Right lobe of liver (tissue), 6 donors: ENCODE measurements at regions not wholly inside any gene's neighbourhood (a gene's known extent, or its start where the extent isn't known, plus 50 kb on each side); places are given as distances from the start of the nearest gene placed in this dataset.

Experiments used
- ATAC-seq, 4 donors: fragments of 200-7000 bp; cut with Tn5 transposase; one replicate each; pipeline ENCODE4 v1.9.1; 2020; ENCODE audit warnings: mild to moderate bottlenecking in 4 of 4, moderate library complexity in 4 of 4
- DNase-seq, 3 donors: peaks; one replicate each; pipeline ENCODE4 v3.0.0-alpha.2; 2020
- H3K27ac ChIP-seq, 3 donors: fragments of 200-600 bp; one replicate each; pipeline ENCODE4 v1.8.0; 2022
- H3K27me3 ChIP-seq, 2 donors: fragments of 200-600 bp; one replicate each; pipeline ENCODE4 v1.8.0; 2022
- H3K36me3 ChIP-seq, 4 donors: fragments of 200-600 bp; sonication (generic) in 1 of 4; one replicate each; pipeline versions ENCODE4 v1.5.1 to v1.8.0; 2017 to 2022; ENCODE audit warnings: control low read depth in 1 of 4
- H3K4me1 ChIP-seq, 4 donors: fragments of 200-600 bp; sonication (generic) in 1 of 4; one replicate each; pipeline versions ENCODE4 v1.5.1 to v1.8.0; 2017 to 2022; ENCODE audit warnings: control low read depth in 1 of 4
- H3K4me3 ChIP-seq, 3 donors: fragments of 200-600 bp; one replicate each; pipeline ENCODE4 v1.8.0; 2022
- H3K9me3 ChIP-seq, 4 donors: fragments of 200-600 bp; sonication (generic) in 1 of 4; one replicate each; pipeline versions ENCODE4 v1.5.1 to v1.8.0; 2017 to 2022; ENCODE audit warnings: control low read depth in 1 of 4
- POLR2A ChIP-seq: fragments of 450-650 bp; IDR thresholded peaks from one replicate; pipeline ENCODE4 v1.6.1; 2017; ENCODE audit warnings: antibody characterized with exemption, mild to moderate bottlenecking
- WGBS: methylation state at CpG from one replicate; pipeline ENCODE4 v1.1.6; 2018; ENCODE audit warnings: low coverage, low lambda C conversion rate; ENCODE audit not compliant: insufficient coverage; ENCODE audit errors: missing lambda C conversion rate; 5-methylcytosine and 5-hydroxymethylcytosine counted together
- intact Hi-C, 2 donors: fragments of 100-400 bp; cut with DNase I; formaldehyde crosslinking; loops; one replicate each; pipeline versions ENCODE4 v1.11.2 to v1.14.1; 2022
- TF ChIP-seq, protein P1 (sequence below), 4 donors: fragments of 200-600 bp in 3 of 4; fragments of 450-650 bp in 1 of 4; IDR thresholded peaks; one replicate each; pipeline versions ENCODE4 v1.5.1 to v1.8.0; 2016 to 2022; ENCODE audit warnings: antibody characterized with exemption in 4 of 4, mild to moderate bottlenecking in 2 of 4
- donor health status: DM: no; HTN: yes; CAD: no.
- donor health status: DM: no; HTN: no; CAD: no.
- donor health status: DM: no; HTN: no; CAD: no.
- donor health status: DM: no; HTN: yes; CAD: no.
- donor health status: DM: no; HTN: yes; CAD: no.

GRCh38 chr4:10747186-10747585, 62.6 kb upstream of the CLNK start:
- intact Hi-C loops = no loop called here
- Histone ChIP-seq H3K27me3 (no peaks in the 10 kb centered on the region), H3K9me3 (no peaks in the 10 kb centered on the region), H3K4me1 (no peaks in the 10 kb centered on the region), H3K4me3 (no peak overlapping the region), H3K36me3 (no peaks in the 10 kb centered on the region), H3K27ac (no peak overlapping the region)
- TF ChIP-seq, protein P1, sequence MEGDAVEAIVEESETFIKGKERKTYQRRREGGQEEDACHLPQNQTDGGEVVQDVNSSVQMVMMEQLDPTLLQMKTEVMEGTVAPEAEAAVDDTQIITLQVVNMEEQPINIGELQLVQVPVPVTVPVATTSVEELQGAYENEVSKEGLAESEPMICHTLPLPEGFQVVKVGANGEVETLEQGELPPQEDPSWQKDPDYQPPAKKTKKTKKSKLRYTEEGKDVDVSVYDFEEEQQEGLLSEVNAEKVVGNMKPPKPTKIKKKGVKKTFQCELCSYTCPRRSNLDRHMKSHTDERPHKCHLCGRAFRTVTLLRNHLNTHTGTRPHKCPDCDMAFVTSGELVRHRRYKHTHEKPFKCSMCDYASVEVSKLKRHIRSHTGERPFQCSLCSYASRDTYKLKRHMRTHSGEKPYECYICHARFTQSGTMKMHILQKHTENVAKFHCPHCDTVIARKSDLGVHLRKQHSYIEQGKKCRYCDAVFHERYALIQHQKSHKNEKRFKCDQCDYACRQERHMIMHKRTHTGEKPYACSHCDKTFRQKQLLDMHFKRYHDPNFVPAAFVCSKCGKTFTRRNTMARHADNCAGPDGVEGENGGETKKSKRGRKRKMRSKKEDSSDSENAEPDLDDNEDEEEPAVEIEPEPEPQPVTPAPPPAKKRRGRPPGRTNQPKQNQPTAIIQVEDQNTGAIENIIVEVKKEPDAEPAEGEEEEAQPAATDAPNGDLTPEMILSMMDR (IDR thresholded peaks at IDR 0.05) = no peak
- TF ChIP-seq POLR2A = no peak
- no peak for ATAC-seq
- no peak for DNase-seq
- 45% methylated on average over 5 of the region's 5 CpGs for WGBS

DNA sequence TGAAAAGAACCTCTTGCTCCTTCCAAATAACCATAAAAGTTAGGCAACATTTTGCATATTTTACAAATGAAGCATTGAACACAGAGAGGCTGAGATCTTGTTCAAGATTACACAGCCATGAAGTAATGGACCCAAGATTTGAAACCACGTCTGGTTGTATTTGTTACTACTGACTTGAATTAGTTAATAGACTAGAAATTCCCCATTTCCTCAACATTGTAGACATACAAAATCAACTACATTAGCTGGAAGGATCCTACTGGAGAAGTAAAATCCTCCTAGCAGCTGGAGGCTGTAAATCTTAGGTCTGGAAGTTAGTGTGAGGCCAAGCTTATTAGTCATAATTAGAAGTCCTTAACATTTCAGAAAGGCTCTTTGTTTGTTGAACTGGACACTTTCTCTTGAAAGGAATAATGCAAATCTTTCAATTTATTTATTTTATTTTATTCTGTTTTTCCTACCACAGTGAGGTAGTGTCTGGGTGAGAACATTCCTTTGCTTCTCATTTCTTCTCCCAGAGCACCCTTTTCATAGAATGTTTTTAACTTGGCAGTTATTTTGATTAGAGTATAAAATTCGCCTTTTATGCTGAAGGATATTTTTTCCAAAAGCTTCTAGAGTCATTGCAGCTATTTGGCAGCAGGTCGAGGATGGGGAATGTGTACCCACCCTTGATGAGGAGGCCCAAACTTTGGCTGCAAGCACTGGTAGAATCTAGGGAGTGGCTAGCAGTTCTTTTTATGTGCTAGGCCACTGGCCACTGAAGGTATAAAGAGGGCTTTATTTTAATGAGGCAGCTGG, 62.0 kb upstream of the CLNK start:
- TF ChIP-seq, protein P1 (IDR thresholded peaks at IDR 0.05) = no peak
- TF ChIP-seq POLR2A = no peak
- H3K27me3 ChIP-seq = no peaks in the 10 kb centered on the region
- no peak overlapping the region for H3K4me3 ChIP-seq
- WGBS = 49% methylated on average over 3 of the region's 3 CpGs
- H3K9me3 ChIP-seq = no peaks in the 10 kb centered on the region
- no peaks in the 10 kb centered on the region for H3K36me3 ChIP-seq
- ATAC-seq (no peak), DNase-seq (no peak)
- H3K27ac ChIP-seq = no peak overlapping the region
- no peaks in the 10 kb centered on the region for H3K4me1 ChIP-seq
- intact Hi-C loops = no loop called here

GRCh38 chr4:10743357-10743756, 58.8 kb upstream of the CLNK start:
- WGBS = 34% methylated on average over 3 of the region's 3 CpGs

GRCh38 chr4:10741961-10742699, 57.6 kb upstream of the CLNK start:
- TF ChIP-seq, protein P1 (IDR thresholded peaks at IDR 0.05) = no peak
- no peak for TF ChIP-seq POLR2A
- DNase-seq = no peak
- intact Hi-C loops = no loop called here
- 57% methylated on average over 1 of the region's 1 CpG for WGBS
- ATAC-seq = no peak
- no peaks in the 10 kb centered on the region for H3K4me1 ChIP-seq
- no peak overlapping the region for H3K27ac ChIP-seq
- H3K27me3 ChIP-seq = no peaks in the 10 kb centered on the region
- no peak overlapping the region for H3K4me3 ChIP-seq
- H3K36me3 ChIP-seq = no peaks in the 10 kb centered on the region
- no peaks in the 10 kb centered on the region for H3K9me3 ChIP-seq

More at GRCh38 chr4:10743357-10743756, 58.8 kb upstream of the CLNK start:
- TF ChIP-seq, protein P1 (IDR thresholded peaks at IDR 0.05) = no peak
- no peak for TF ChIP-seq POLR2A
- no peak overlapping the region for H3K4me3 ChIP-seq
- H3K27ac ChIP-seq = no peak overlapping the region
- H3K4me1 ChIP-seq = no peaks in the 10 kb centered on the region
- no peaks in the 10 kb centered on the region for H3K36me3 ChIP-seq
- no peaks in the 10 kb centered on the region for H3K27me3 ChIP-seq
- intact Hi-C loops = no loop called here
- DNase-seq = no peak
- ATAC-seq = no peak
- no peaks in the 10 kb centered on the region for H3K9me3 ChIP-seq
